ENCODE measurements at regions not wholly inside any gene's neighbourhood (a gene's known extent, or its start where the extent isn't known, plus 50 kb on each side); places are given as distances from the start of the nearest gene placed in this dataset.

GRCh38 chr10:8435186-8436055, 380.9 kb downstream of the GATA3 start (continued):
- no peak for TF ChIP-seq RFX5 (IDR thresholded peaks at IDR 0.05; ENCODE audit: low read depth, low read length)

DNA sequence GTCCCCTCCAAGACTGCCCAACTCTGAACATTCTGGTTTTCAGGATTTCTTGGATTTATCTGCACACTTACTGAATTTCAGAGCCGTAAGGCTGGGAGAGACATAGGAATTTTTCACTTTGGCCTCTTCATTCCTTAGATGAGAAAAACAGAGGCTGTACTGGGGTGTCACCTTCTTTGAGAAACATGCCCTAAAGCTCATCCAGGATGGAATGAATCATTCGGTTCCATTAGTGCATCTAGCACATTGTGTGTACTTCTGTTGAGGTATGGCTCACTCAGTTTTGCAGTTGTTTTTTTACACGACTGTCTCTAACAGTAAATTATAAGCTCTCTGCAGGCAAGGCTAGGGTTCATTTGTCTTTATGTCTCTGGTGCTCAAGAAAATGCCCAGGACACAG, 383.4 kb downstream of the GATA3 start:
- POLR2A ChIA-PET (ENCODE audit: unreplicated experiment), result no interaction called here
- H3K56ac ChIP-seq (ENCODE audit: extremely low read depth, insufficient read depth, low read length), result no peak overlapping the region

More for the DNA sequence above, 383.4 kb downstream of the GATA3 start:
- CTCF ChIA-PET, result no interaction called here
- Histone ChIP-seq H4K91ac (ENCODE audit: insufficient read depth, low read depth, low read length) (no peak overlapping the region), H2BK15ac (ENCODE audit: low read depth, low read length) (no peak overlapping the region), H3K23ac (ENCODE audit: low read depth, low read length) (no peak overlapping the region), H3K14ac (replicated peaks; ENCODE audit: low read depth, low read length) (no peak overlapping the region), H3K9ac (ENCODE audit: low read depth, low read length) (no peak overlapping the region), H3K9me3 (ENCODE audit: control insufficient read depth, insufficient read depth, low read length) (peaks cover 10% of the 10 kb centered on the region), H2BK20ac (ENCODE audit: low read depth, low read length) (no peak overlapping the region), H3K4me2 (ENCODE audit: low read depth, low read length) (no peak overlapping the region), H2AFZ (replicated peaks; ENCODE audit: low read length, poor library complexity) (no peak overlapping the region), H3K18ac (ENCODE audit: low read depth, low read length) (no peak overlapping the region), H3K79me1 (ENCODE audit: low read depth in 1 of 2, low read length in 2 of 2) (no peaks in the 10 kb centered on the region), H4K5ac (ENCODE audit: low read depth, low read length) (no peak overlapping the region), H3K27me3 (ENCODE audit: control insufficient read depth, insufficient read depth, low read length) (no peaks in the 10 kb centered on the region), H3K36me3 (ENCODE audit: control insufficient read depth, insufficient read depth, low read length) (no peaks in the 10 kb centered on the region), H3K27ac (ENCODE audit: insufficient read depth, low read length) (no peak overlapping the region), H4K8ac (ENCODE audit: low read depth in 2 of 2, low read length in 2 of 2) (no peak overlapping the region), H4K20me1 (ENCODE audit: insufficient read depth, low read length) (no peaks in the 10 kb centered on the region), H3K9me1 (ENCODE audit: insufficient read depth, low read length) (no peaks in the 10 kb centered on the region), H2BK120ac (ENCODE audit: low read depth, low read length) (no peak overlapping the region), H2AK5ac (ENCODE audit: low read depth, low read length) (no peak overlapping the region), H2AK9ac (replicated peaks; ENCODE audit: low read depth, low read length, poor library complexity) (no peak overlapping the region), H2BK5ac (ENCODE audit: low read depth, low read length, poor library complexity, severe bottlenecking) (no peak overlapping the region), H3K4ac (ENCODE audit: low read depth, low read length) (no peak overlapping the region), H3K4me3 (ENCODE audit: insufficient read depth, low read depth, low read length) (no peak overlapping the region), H3K4me1 (ENCODE audit: control insufficient read depth, insufficient read depth, low read length) (no peaks in the 10 kb centered on the region)
- in situ Hi-C loops (cut with MboI; ENCODE audit: low sequenced_read_pairs) (no loop called here), intact Hi-C loops (cut with micrococcal nuclease) (no loop called here), dilution Hi-C loops (cut with HindIII; ENCODE audit: low sequenced_read_pairs, unreplicated experiment) (no loop called here)
- DNase-seq (no peak), ATAC-seq (ENCODE audit: low read depth) (no peak)
- no TSS peak for BruUV-seq (replicated peaks)
- no peak for TF ChIP-seq MXI1 (IDR thresholded peaks at IDR 0.05; ENCODE audit: borderline replicate concordance, low read depth, low read length)
- WGBS, 2 experiments (ENCODE audit: extremely low coverage in 2 of 2, insufficient read length in 1 of 2), result no CpG with 5 or more reads among the region's 3 CpGs

Data from IMR-90 (cell line).